Keratinocyte (primary cell): ENCODE measurements at regions not wholly inside any gene's neighbourhood (a gene's known extent, or its start where the extent isn't known, plus 50 kb on each side); places are given as distances from the start of the nearest gene placed in this dataset.

Experiments
- DNase-seq: peaks from one replicate; pipeline ENCODE4 v3.0.0-alpha.2; 2011; ENCODE audit warnings: low read depth, missing footprints, low spot score
- FAIRE-seq: peaks from 2 replicates; lab custom pipeline; 2011; peaks lifted over from hg19 to GRCh38; lab: Jason Lieb, UNC
- H2AFZ ChIP-seq: 2 replicates; pipeline ENCODE4 v1.6.0; 2012; ENCODE audit warnings: low read length, control low read depth, inconsistent platforms; ENCODE audit not compliant: control insufficient read depth
- H3K27ac ChIP-seq: 2 replicates; pipeline ENCODE4 v1.5.1; 2011; ENCODE audit warnings: low read length; ENCODE audit not compliant: control insufficient read depth, insufficient read depth
- H3K27me3 ChIP-seq: 3 replicates; pipeline ENCODE4 v1.6.0; 2011; ENCODE audit warnings: low read length; ENCODE audit not compliant: control insufficient read depth, insufficient read depth; ENCODE audit errors: extremely low read depth
- H3K36me3 ChIP-seq, 2 experiments: 2 replicates in 1 of 2; 3 replicates in 1 of 2; pipeline ENCODE4 v1.5.1; 2011; ENCODE audit warnings: low read length in 2 of 2, mild to moderate bottlenecking in 1 of 2; ENCODE audit not compliant: control insufficient read depth in 2 of 2, insufficient read depth in 2 of 2; ENCODE audit errors: extremely low read depth in 1 of 2
- H3K4me1 ChIP-seq: 3 replicates; pipeline ENCODE4 v1.5.1; 2011; ENCODE audit warnings: low read length; ENCODE audit not compliant: control insufficient read depth, insufficient read depth; ENCODE audit errors: extremely low read depth
- H3K4me2 ChIP-seq: 3 replicates; pipeline ENCODE4 v1.6.0; 2011; ENCODE audit warnings: low read depth, low read length; ENCODE audit not compliant: control insufficient read depth, insufficient read depth; ENCODE audit errors: extremely low read depth
- H3K4me3 ChIP-seq, 3 experiments: fragments of 200-600 bp in 1 of 3; sonication (generic) in 1 of 3; 2 replicates in 2 of 3; 3 replicates in 1 of 3; pipeline ENCODE4 v1.5.1; 2011 to 2016; ENCODE audit warnings: low read length in 3 of 3, mild to moderate bottlenecking in 3 of 3, control low read depth in 2 of 3, inconsistent platforms in 1 of 3, low read depth in 1 of 3, mixed read lengths in 1 of 3, mixed run types in 1 of 3, moderate library complexity in 1 of 3; ENCODE audit not compliant: control insufficient read depth in 2 of 3, insufficient read depth in 2 of 3; ENCODE audit errors: extremely low read depth in 1 of 3
- H3K79me2 ChIP-seq: 2 replicates; pipeline ENCODE4 v1.6.0; 2012; ENCODE audit warnings: low read length; ENCODE audit not compliant: control insufficient read depth, insufficient read depth
- H3K9ac ChIP-seq: 3 replicates; pipeline ENCODE4 v1.6.0; 2011; ENCODE audit warnings: low read length; ENCODE audit not compliant: control insufficient read depth, insufficient read depth; ENCODE audit errors: extremely low read depth
- H3K9me1 ChIP-seq: 3 replicates; pipeline ENCODE4 v1.6.0; 2011; ENCODE audit warnings: low read length; ENCODE audit not compliant: control insufficient read depth, insufficient read depth; ENCODE audit errors: extremely low read depth
- H3K9me3 ChIP-seq: 2 replicates; pipeline ENCODE4 v1.5.1; 2012; ENCODE audit warnings: low read depth, low read length; ENCODE audit not compliant: control insufficient read depth
- H4K20me1 ChIP-seq: 3 replicates; pipeline ENCODE4 v1.6.0; 2011; ENCODE audit warnings: low read length; ENCODE audit not compliant: control insufficient read depth, insufficient read depth; ENCODE audit errors: extremely low read depth
- CTCF ChIP-seq, 3 experiments: IDR thresholded peaks in 1 of 3; conservative IDR thresholded peaks in 1 of 3; optimal IDR thresholded peaks in 1 of 3; 2 replicates in 2 of 3; 3 replicates in 1 of 3; pipeline versions ENCODE3 to v1.5.1; 2011; ENCODE audit warnings: low read length in 3 of 3, mild to moderate bottlenecking in 3 of 3, moderate library complexity in 2 of 3, control low read depth in 1 of 3, inconsistent platforms in 1 of 3; ENCODE audit not compliant: insufficient read depth in 2 of 3; ENCODE audit errors: extremely low read depth in 1 of 3
- EZH2 ChIP-seq: IDR thresholded peaks from one replicate; pipeline ENCODE4 v1.6.1; 2012; ENCODE audit warnings: inconsistent platforms, mild to moderate bottlenecking, low read length, moderate library complexity
- dilution Hi-C: fragments of 300-500 bp; cut with MboI; formaldehyde crosslinking; loops from one replicate; pipeline ENCODE4 v1.7.0; 2020; ENCODE audit warnings: low sequenced_read_pairs; ENCODE audit not compliant: extremely low pct_ligation_motif_present

DNA sequence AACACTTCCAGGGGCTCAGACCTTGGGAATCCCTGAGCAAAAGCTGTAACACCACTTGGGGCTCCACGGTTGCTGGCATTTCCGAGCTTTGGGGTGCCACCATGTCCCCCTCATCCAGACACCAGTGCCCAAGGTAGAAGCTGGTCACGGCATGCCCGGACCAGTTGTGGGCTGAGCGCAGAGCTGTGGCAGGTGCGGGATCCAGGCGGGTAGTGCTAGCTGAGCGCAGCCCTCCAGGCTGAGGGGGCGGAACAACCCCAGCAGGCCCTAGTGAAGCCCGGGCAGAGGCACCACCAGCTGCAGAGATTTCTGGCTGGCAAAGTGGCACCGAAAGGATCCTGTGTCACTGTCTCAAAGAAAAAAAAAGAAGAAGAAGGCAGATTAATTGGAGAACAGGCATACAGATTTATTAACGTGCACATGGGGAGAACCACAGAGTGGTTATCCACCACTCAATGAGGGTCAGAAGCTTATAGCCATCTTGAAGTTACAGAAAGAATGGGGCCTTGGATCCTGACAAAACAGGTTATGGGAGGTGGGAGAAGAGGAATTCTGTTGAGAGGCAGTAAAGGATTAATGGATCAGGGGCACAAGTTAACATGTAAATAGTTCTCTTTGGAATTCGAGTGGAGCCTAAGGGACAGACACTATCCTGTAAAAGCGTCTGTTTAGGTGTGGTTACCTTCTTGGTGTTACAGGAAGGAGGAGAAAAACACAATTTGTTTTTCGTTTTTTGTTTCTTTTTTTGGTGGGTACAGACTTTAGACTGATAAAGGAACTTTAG is 107.5 kb downstream of the CD24 start:
- dilution Hi-C loops: no loop called here
- DNase-seq: no peak
- no peaks in the 10 kb centered on the region for H3K9me1 ChIP-seq
- TF ChIP-seq EZH2 (no peak), CTCF (optimal IDR thresholded peaks at IDR 0.05 in 1 of 3, IDR thresholded peaks at IDR 0.05 in 1 of 3, conservative IDR thresholded peaks at IDR 0.05 in 1 of 3; ENCODE audit: extremely low read depth in 1 of 3, insufficient read depth in 2 of 3, low read length in 3 of 3) (no peak)
- H4K20me1 ChIP-seq: no peaks in the 10 kb centered on the region
- no peak overlapping the region for H3K4me3 ChIP-seq
- peaks cover 23% of the 10 kb centered on the region for H3K4me1 ChIP-seq
- peaks cover 8% of the 10 kb centered on the region for H3K79me2 ChIP-seq
- no peak overlapping the region for H2AFZ ChIP-seq
- H3K4me2 ChIP-seq: no peak overlapping the region
- FAIRE-seq: no peak
- H3K9me3 ChIP-seq: peaks cover 7% of the 10 kb centered on the region
- H3K27ac ChIP-seq: no peak overlapping the region
- H3K9ac ChIP-seq: no peak overlapping the region
- peaks cover 22 to 32% of the 10 kb centered on the region in 2 experiments for H3K36me3 ChIP-seq
- no peaks in the 10 kb centered on the region for H3K27me3 ChIP-seq

DNA sequence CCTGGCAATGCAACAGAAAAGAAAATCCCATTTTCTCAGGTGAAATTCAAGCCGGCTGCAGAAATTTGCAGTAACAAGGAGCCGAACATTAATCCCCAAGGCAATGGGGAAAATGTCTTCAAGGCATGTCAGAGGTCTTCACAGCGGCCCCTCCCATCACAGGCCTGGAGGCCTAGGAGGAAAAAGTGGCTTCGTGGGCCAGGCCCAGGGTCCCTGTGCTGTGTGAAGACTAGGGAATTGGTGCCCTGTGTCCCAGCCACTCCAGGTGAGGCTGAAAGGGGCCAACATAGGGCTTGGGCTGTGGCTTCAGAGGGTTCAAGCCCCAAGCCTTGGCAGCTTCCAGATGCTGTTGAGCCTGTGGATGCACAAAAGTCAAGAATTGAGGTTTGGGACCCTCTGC is 111.7 kb downstream of the CD24 start:
- Histone ChIP-seq H3K9me1 (no peaks in the 10 kb centered on the region), H3K79me2 (peaks cover 2% of the 10 kb centered on the region), H3K4me2 (no peak overlapping the region), H3K4me1 (peaks cover 15% of the 10 kb centered on the region), H3K9ac (no peak overlapping the region), H3K9me3 (peaks cover 7% of the 10 kb centered on the region), H4K20me1 (no peaks in the 10 kb centered on the region), H2AFZ (no peak overlapping the region), H3K36me3 (peaks cover 18 to 25% of the 10 kb centered on the region in 2 experiments), H3K27me3 (no peaks in the 10 kb centered on the region), H3K27ac (no peak overlapping the region), H3K4me3 (no peak overlapping the region)
- no peak for DNase-seq
- FAIRE-seq: no peak
- dilution Hi-C loops: no loop called here
- TF ChIP-seq EZH2: no peak
- no peak for TF ChIP-seq CTCF (optimal IDR thresholded peaks at IDR 0.05 in 1 of 3, IDR thresholded peaks at IDR 0.05 in 1 of 3, conservative IDR thresholded peaks at IDR 0.05 in 1 of 3; ENCODE audit: extremely low read depth in 1 of 3, insufficient read depth in 2 of 3, low read length in 3 of 3)
